Tongue (tissue), 1 donor: ENCODE measurements at regions not wholly inside any gene's neighbourhood (a gene's known extent, or its start where the extent isn't known, plus 50 kb on each side); places are given as distances from the start of the nearest gene placed in this dataset.
"Not testable (repeated sequence)": the region's sequence is repeated elsewhere in the genome, so short reads cannot be mapped to it uniquely, and the experiment has no call there.

ENCODE experiments used
- DNase-seq: peaks from one replicate; pipeline ENCODE4 v3.0.0-alpha.2; 2015

DNA sequence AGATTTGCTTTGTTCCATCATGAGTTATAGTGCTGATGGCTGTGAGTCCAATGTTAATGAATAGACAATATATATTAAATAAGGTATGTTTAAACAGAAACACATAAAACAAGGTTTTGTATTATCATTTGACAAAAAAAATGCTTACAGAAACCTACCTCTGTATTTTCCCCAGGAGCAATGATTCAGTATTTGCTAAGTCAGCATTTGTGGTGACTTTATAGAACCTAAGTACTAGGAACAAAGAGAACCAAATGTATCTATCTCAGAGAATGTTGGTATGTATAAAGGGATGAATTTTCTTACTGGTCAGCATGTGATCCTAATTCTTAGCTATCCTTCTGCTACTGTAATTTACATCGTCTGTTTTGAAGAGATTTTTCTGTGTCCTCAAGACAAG, 421.5 kb upstream of the SEL1L start:
- DNase-seq = no peak

DNA sequence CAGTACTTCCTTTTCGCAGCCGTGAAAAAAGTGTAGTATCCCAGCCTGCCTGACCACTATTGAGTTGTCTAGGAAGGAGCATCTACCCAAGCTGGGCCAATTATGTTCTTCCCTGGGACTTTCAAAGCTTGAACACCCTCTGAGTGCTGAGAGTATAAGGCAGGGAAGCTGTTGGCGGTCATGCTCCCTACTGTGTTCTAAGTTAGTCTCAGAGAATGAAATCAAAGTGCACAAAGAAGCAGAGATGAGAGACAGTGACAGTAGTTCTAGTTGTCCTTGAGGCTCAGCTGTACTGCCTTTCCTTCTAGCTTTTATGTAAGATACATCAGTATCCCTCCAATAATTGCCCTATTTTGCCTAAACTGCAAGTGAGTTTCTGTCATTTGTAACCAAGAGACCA, 427.1 kb upstream of the SEL1L start:
- no peak for DNase-seq

GRCh38 chr14:81963846-81964245, 430.2 kb upstream of the SEL1L start:
- DNase-seq = no peak

DNA sequence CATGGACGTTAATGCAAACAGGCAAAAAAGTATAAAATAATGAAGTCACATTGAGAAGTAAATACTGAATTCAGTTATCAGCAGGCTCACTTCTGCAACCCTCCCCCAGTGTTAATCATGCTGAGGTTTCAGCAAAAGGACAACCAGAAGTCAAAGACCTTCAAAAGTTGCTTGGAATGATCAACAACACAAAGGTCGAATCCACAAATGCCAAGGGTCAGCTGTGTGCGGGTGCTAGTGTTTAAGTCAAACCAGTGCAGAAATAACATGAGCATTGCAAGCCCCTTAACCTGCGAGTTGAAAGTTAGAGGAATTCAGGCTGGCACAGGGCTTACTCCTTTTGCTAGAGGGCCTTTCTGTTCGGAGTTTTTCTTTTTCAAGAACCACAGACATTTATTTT, 436.7 kb upstream of the SEL1L start:
- no peak for DNase-seq

GRCh38 chr14:81971911-81972310, 438.3 kb upstream of the SEL1L start:
- DNase-seq = peak; percentile 12

DNA sequence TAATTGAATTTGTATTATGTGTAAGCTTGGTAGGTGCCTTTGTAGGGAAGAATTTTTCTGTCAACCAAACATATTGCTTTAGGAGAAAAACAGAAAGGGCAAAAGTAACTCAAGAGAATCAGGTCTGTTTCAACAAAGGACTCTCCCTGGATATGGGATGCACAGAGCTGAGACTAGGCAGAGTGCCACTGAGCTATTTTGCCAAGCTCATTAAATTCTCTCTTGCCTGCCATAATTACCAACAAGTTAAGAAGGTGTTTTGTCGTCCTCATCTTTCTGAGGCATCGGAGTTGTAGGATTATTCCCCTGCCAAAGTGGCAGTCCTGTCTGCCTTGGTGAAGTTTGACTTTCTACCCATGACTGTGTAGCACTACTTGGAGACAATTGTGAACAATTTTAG, 438.9 kb upstream of the SEL1L start:
- DNase-seq = no peak

DNA sequence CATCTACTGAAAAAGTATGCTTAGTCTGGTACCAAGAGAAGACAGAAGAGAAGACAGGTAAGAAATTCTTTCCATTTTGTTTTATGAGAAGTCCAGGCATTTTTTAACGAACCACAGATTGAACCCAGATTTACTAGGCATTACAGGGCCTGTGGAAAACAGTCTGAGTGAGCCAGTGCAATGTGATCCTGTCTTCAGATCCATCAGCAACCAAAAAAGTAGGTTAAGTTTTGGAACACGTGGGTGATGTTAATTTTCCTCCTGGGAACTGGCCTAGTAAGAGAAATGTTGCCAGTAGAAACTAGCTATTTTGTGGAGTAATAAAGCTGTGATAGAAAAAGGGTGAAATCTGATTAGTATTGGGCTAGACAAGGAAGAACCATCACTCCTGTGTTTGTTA, 440.9 kb upstream of the SEL1L start:
- no peak for DNase-seq

GRCh38 chr14:81980601-81981306, 447.1 kb upstream of the SEL1L start:
- no peak for DNase-seq

DNA sequence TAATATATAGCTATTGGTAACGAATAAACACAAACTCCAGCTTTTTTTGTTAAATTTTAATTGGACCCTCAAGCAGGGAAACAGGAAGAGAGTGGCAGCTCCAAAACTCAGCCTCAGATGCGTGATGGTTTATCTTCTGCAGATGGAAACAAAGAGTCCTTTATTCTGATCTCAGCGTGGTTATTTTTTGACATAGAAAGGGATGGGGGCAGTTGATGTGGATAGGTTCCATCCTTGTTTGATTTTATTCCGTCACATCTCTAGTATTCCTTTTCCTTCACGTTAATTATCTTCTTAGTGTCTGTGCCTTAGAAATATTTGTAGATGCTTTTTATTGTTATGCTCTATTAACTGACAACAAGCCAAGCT, 447.6 kb upstream of the SEL1L start:
- DNase-seq = no peak

- no peak for DNase-seq
These were observed 448.4 kb upstream of the SEL1L start for GRCh38 chr14:81982046-81982445.

- DNase-seq = no peak
These were observed 452.4 kb upstream of the SEL1L start for GRCh38 chr14:81986005-81986404.

GRCh38 chr14:81989211-81989610, 455.6 kb upstream of the SEL1L start:
- DNase-seq = no peak

GRCh38 chr14:81990312-81990761, 456.7 kb upstream of the SEL1L start:
- DNase-seq = peak; percentile 87

DNA sequence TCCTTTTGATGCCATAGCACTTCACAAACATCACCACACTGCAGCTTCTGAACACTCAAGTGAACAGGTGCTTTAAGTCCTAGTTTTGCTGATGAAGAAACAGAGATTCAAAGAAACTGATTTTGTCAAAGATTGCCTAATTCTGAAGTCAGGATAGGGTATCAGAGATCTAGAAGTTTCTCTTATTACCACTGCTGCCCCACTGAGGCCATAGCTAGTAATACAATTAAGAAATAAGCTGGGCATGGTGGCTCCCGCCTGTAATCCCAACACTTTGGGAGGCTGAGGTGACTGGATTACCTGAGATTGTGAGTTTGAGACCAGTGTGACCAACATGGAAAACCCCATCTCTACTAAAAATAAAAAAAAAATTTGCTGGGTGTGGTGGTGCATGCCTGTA, 458.3 kb upstream of the SEL1L start:
- DNase-seq = no peak

DNA sequence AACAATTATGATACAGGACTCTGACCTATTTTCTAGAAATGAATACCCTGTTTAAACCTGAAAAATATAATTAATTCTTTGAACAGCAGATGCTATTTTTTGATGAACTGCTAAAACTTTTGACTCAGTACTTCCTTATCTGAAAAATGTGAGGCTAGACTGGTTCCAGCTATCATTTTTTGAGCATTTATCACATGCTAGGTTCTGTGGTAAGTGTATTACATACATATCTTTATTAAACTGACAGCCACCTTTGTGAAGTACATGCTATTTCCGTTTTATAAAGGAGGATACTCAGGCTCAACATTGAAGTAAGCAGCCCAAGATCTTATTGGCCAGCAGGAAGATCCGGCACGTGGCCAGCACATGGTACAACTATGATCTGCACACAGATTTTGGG, 459.8 kb upstream of the SEL1L start:
- DNase-seq = no peak

DNA sequence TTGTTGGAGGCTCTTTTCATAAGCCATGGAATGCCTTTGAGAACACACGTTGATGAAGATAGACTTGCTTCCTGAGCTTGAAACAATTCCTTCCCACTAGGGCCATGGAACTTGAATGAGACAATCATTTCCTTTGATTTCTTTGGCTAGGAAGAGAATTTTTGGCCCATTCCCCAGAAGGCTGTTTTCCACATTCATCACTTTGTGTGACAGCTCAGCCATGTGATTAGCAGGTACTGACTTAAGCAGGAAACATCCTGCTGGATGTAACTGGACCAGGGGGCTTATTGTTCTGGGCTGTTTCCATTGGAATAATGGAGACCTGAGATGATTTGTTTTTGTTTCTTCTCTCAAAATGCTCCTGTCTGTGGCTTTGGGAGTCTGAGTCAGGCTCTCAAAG, 469.8 kb upstream of the SEL1L start:
- peak; percentile 62 for DNase-seq

DNA sequence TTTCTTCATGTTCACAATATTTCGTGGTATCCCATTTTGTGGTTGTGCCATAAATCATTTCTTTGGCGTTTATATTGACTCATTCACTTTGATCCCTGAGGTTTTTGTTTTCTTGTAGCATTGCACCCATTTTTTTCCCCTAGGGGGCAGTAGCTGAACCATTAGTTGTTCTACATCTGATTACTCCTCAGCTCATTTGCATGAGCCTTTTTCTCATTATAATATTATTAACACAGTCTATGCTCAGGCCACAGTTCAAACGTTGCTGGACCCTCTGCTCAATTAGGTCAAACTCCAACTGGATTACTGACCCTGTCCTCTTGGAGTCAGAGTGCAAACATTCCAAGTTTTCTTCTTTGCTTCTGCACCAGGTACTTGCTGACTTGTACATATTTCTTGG, 475.4 kb upstream of the SEL1L start:
- no peak for DNase-seq

DNA sequence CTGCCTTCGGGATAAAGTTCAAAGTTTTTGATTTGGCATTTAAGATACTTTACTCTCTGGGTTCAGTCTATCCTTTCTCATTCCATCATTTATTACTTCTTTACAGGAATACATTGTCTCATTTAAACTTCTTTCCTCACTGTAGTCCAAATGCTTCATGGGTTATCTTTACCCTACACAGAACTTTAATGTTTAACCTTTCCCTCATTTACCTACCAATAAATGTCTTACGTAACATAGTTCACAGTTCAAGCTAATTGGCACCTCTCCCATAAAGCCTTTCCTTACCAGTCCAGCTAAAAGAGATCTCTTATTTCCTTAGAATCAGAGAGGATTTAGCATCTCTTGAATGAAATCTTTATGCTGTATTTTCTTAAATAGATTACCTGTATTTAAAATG, 476.3 kb upstream of the SEL1L start:
- no peak for DNase-seq

GRCh38 chr14:82011460-82011859, 477.8 kb upstream of the SEL1L start:
- no peak for DNase-seq

- DNase-seq = no peak
These were observed 495.4 kb upstream of the SEL1L start for GRCh38 chr14:82029038-82029437.

- no peak for DNase-seq
These were observed 501.7 kb upstream of the SEL1L start for GRCh38 chr14:82035397-82035796.

- not testable (repeated sequence) for DNase-seq
These were observed 504.4 kb upstream of the SEL1L start for GRCh38 chr14:82038066-82038465.

GRCh38 chr14:82045339-82045738, 511.7 kb upstream of the SEL1L start:
- DNase-seq = no peak

DNA sequence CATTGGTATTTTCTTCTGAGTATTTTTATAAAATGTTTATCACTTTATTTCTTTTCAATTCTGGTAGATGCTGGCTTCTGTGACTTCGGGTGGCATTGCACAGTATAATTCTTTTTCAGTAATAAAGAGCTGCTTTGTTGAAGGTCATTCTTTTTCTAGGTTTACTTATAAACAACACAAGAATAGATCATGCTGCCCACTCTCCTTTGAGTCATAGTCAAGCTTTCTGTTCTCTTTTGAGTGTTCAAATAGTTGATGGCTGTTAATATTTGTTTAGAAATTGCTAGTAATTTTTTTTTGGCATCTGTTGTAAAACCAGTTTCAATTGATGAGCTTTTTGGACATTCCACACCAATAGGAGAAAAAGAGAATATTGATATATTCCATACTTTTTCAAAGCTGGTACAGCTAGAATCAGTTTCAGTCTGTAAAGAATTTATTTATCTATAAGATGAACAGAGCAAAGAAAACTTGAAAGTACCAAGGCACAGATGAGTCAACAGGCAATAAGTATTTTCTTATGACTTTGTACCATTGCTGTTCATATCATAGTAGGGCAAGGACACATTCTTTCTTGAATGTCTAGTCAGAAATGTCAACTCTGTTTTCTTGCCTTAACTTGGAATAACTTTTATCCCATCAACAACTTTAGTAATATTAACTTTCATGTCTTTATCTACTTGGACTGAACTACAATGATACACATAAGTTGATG, 513.0 kb upstream of the SEL1L start:
- no peak for DNase-seq
